Mucosa of descending colon (tissue), 3 donors: ENCODE measurements at regions not wholly inside any gene's neighbourhood (a gene's known extent, or its start where the extent isn't known, plus 50 kb on each side); places are given as distances from the start of the nearest gene placed in this dataset.

ENCODE experiments used
- ATAC-seq: fragments of 200-7000 bp; cut with Tn5 transposase; one replicate; pipeline ENCODE4 v1.9.1; 2020; ENCODE audit warnings: mild to moderate bottlenecking, moderate library complexity
- DNase-seq, 3 donors: peaks; one replicate each; pipeline ENCODE4 v3.0.0-alpha.2; 2020
- H3K36me3 ChIP-seq: fragments of 200-600 bp; one replicate; pipeline ENCODE4 v1.8.0; 2021; ENCODE audit warnings: low read depth, mild to moderate bottlenecking
- H3K4me1 ChIP-seq: fragments of 200-600 bp; one replicate; pipeline ENCODE4 v1.8.0; 2021; ENCODE audit warnings: low read depth, mild to moderate bottlenecking
- H3K4me3 ChIP-seq: fragments of 200-600 bp; one replicate; pipeline ENCODE4 v1.8.0; 2021; ENCODE audit warnings: mild to moderate bottlenecking
- H3K9me3 ChIP-seq: fragments of 200-600 bp; one replicate; pipeline ENCODE4 v1.8.0; 2021; ENCODE audit warnings: mild to moderate bottlenecking
- CTCF ChIP-seq: fragments of 200-600 bp; IDR thresholded peaks from one replicate; pipeline ENCODE4 v1.8.0; 2022; ENCODE audit warnings: antibody characterized with exemption, mild to moderate bottlenecking
- intact Hi-C, 2 donors: fragments of 100-400 bp; cut with DNase I in 1 of 2; cut with micrococcal nuclease in 1 of 2; formaldehyde crosslinking; loops; one replicate each; pipeline versions ENCODE4 v1.11.0 to v1.11.1; 2022; cut with DNase I, micrococcal nuclease
- donor health status: DM: no; HTN: no; CAD: no; lungs with moderate emphysema.
- donor health status: DM: no; HTN: no; CAD: no.
- donor health status: DM: no; HTN: yes; CAD: no.

- Histone ChIP-seq H3K9me3 (peaks cover 4% of the 10 kb centered on the region), H3K36me3 (no peaks in the 10 kb centered on the region), H3K4me1 (no peaks in the 10 kb centered on the region), H3K4me3 (no peak overlapping the region)
- intact Hi-C loops = no loop called here
- TF ChIP-seq CTCF = no peak
- no peak for ATAC-seq
- no peak for DNase-seq
Measured at GRCh38 chr2:51601706-51602105, 569.8 kb upstream of the NRXN1 start.

GRCh38 chr2:51597086-51597485 lies 565.2 kb upstream of the NRXN1 start:
- TF ChIP-seq CTCF = no peak
- H3K36me3 ChIP-seq = no peaks in the 10 kb centered on the region
- H3K4me1 ChIP-seq = no peaks in the 10 kb centered on the region
- no peak for ATAC-seq
- H3K9me3 ChIP-seq = peaks cover 4% of the 10 kb centered on the region
- H3K4me3 ChIP-seq = no peak overlapping the region
- intact Hi-C loops = no loop called here
- DNase-seq = no peak

- Histone ChIP-seq H3K4me1 (no peaks in the 10 kb centered on the region), H3K9me3 (peaks cover under 1% of the 10 kb centered on the region), H3K4me3 (no peak overlapping the region), H3K36me3 (no peaks in the 10 kb centered on the region)
- ATAC-seq = no peak
- DNase-seq = no peak
- intact Hi-C loops = no loop called here
- TF ChIP-seq CTCF = no peak
Measured at GRCh38 chr2:51595836-51596235, 563.9 kb upstream of the NRXN1 start.

GRCh38 chr2:51581636-51582267 lies 549.8 kb upstream of the NRXN1 start:
- Histone ChIP-seq H3K4me3 (no peak overlapping the region), H3K9me3 (no peaks in the 10 kb centered on the region), H3K4me1 (no peaks in the 10 kb centered on the region), H3K36me3 (no peaks in the 10 kb centered on the region)
- no peak for ATAC-seq
- intact Hi-C loops = no loop called here
- DNase-seq = no peak
- no peak for TF ChIP-seq CTCF

GRCh38 chr2:51579412-51579811 lies 547.5 kb upstream of the NRXN1 start:
- Histone ChIP-seq H3K36me3 (no peaks in the 10 kb centered on the region), H3K9me3 (no peaks in the 10 kb centered on the region), H3K4me3 (no peak overlapping the region), H3K4me1 (no peaks in the 10 kb centered on the region)
- intact Hi-C loops = no loop called here
- DNase-seq (no peak), ATAC-seq (no peak)
- no peak for TF ChIP-seq CTCF

- Histone ChIP-seq H3K9me3 (no peaks in the 10 kb centered on the region), H3K4me3 (no peak overlapping the region), H3K4me1 (no peaks in the 10 kb centered on the region), H3K36me3 (no peaks in the 10 kb centered on the region)
- ATAC-seq (no peak), DNase-seq (no peak)
- no peak for TF ChIP-seq CTCF
- intact Hi-C loops = no loop called here
Measured at GRCh38 chr2:51575181-51575580, 543.2 kb upstream of the NRXN1 start.
